ENCODE measurements at regions not wholly inside any gene's neighbourhood (a gene's known extent, or its start where the extent isn't known, plus 50 kb on each side); places are given as distances from the start of the nearest gene placed in this dataset.

GRCh38 chr12:65759735-65760134, 64.5 kb upstream of the HMGA2 start:
- H3K27ac Mint-ChIP-seq, result no peak overlapping the region
- no peak for DNase-seq (ENCODE audit: low spot score, unreplicated experiment)
- no peaks in the 10 kb centered on the region for H3K9me3 Mint-ChIP-seq (ENCODE audit: low read depth)
- no peaks in the 10 kb centered on the region for H3K36me3 Mint-ChIP-seq (ENCODE audit: insufficient read depth)
- no peak for TF ChIP-seq CTCF (IDR thresholded peaks at IDR 0.05; ENCODE audit: unreplicated experiment)
- H3K27me3 Mint-ChIP-seq, result peaks cover 2% of the 10 kb centered on the region
- peaks cover 8% of the 10 kb centered on the region for H3K4me1 Mint-ChIP-seq (ENCODE audit: low read depth)
- H3K4me3 Mint-ChIP-seq (ENCODE audit: low read depth), result no peak overlapping the region

- Mint-ChIP-seq H3K4me3 (ENCODE audit: low read depth) (no peak overlapping the region), H3K4me1 (ENCODE audit: low read depth) (peaks cover 1% of the 10 kb centered on the region), H3K36me3 (ENCODE audit: insufficient read depth) (no peaks in the 10 kb centered on the region), H3K27me3 (peaks cover 2% of the 10 kb centered on the region), H3K27ac (no peak overlapping the region), H3K9me3 (ENCODE audit: low read depth) (no peaks in the 10 kb centered on the region)
- no peak for DNase-seq (ENCODE audit: low spot score, unreplicated experiment)
- no peak for TF ChIP-seq CTCF (IDR thresholded peaks at IDR 0.05; ENCODE audit: unreplicated experiment)
These were observed 63.0 kb upstream of the HMGA2 start for GRCh38 chr12:65761301-65761700.

- Mint-ChIP-seq H3K4me3 (ENCODE audit: low read depth) (no peak overlapping the region), H3K27me3 (peaks cover 2% of the 10 kb centered on the region)
These were observed 60.0 kb upstream of the HMGA2 start for GRCh38 chr12:65764325-65764724.

GRCh38 chr12:65765436-65765813, 58.9 kb upstream of the HMGA2 start:
- Mint-ChIP-seq H3K4me1 (ENCODE audit: low read depth) (peaks cover 12% of the 10 kb centered on the region), H3K4me3 (ENCODE audit: low read depth) (no peak overlapping the region), H3K27me3 (peaks cover 5% of the 10 kb centered on the region), H3K36me3 (ENCODE audit: insufficient read depth) (no peaks in the 10 kb centered on the region), H3K27ac (no peak overlapping the region), H3K9me3 (ENCODE audit: low read depth) (no peaks in the 10 kb centered on the region)
- TF ChIP-seq CTCF (IDR thresholded peaks at IDR 0.05; ENCODE audit: unreplicated experiment), result no peak
- DNase-seq (ENCODE audit: low spot score, unreplicated experiment), result no peak

More at GRCh38 chr12:65764325-65764724, 60.0 kb upstream of the HMGA2 start:
- Mint-ChIP-seq H3K4me1 (ENCODE audit: low read depth) (peaks cover 12% of the 10 kb centered on the region), H3K36me3 (ENCODE audit: insufficient read depth) (no peaks in the 10 kb centered on the region), H3K9me3 (ENCODE audit: low read depth) (no peaks in the 10 kb centered on the region), H3K27ac (no peak overlapping the region)
- no peak for DNase-seq (ENCODE audit: low spot score, unreplicated experiment)
- TF ChIP-seq CTCF (IDR thresholded peaks at IDR 0.05; ENCODE audit: unreplicated experiment), result no peak

GRCh38 chr12:65769880-65770279, 54.4 kb upstream of the HMGA2 start:
- no peak for TF ChIP-seq CTCF (IDR thresholded peaks at IDR 0.05; ENCODE audit: unreplicated experiment)
- no peak overlapping the region for H3K27ac Mint-ChIP-seq
- no peak for DNase-seq (ENCODE audit: low spot score, unreplicated experiment)

More at GRCh38 chr12:65769880-65770279, 54.4 kb upstream of the HMGA2 start:
- Mint-ChIP-seq H3K4me3 (ENCODE audit: low read depth) (no peak overlapping the region), H3K27me3 (peaks cover 13% of the 10 kb centered on the region), H3K4me1 (ENCODE audit: low read depth) (peaks cover 12% of the 10 kb centered on the region), H3K36me3 (ENCODE audit: insufficient read depth) (no peaks in the 10 kb centered on the region), H3K9me3 (ENCODE audit: low read depth) (no peaks in the 10 kb centered on the region)
